Osteoblast (primary cell): ENCODE measurements at regions not wholly inside any gene's neighbourhood (a gene's known extent, or its start where the extent isn't known, plus 50 kb on each side); places are given as distances from the start of the nearest gene placed in this dataset.

Experiments used
- DNase-seq: peaks from one replicate; pipeline ENCODE4 v3.0.0; 2011; ENCODE audit warnings: low spot score, mixed read lengths; ENCODE audit not compliant: insufficient read length; ENCODE audit errors: missing footprints
- H2AFZ ChIP-seq: 2 replicates; pipeline ENCODE4 v1.6.0; 2011; ENCODE audit warnings: mild to moderate bottlenecking, low read length
- H3K27ac ChIP-seq: 2 replicates; pipeline ENCODE4 v1.5.1; 2011; ENCODE audit warnings: mild to moderate bottlenecking, low read depth, low read length, moderate library complexity
- H3K27me3 ChIP-seq: 2 replicates; pipeline ENCODE4 v1.6.0; 2012; ENCODE audit warnings: mild to moderate bottlenecking, control low read depth, inconsistent platforms, low read length, moderate library complexity; ENCODE audit not compliant: insufficient read depth
- H3K36me3 ChIP-seq: 2 replicates; pipeline ENCODE4 v1.5.1; 2011; ENCODE audit warnings: mild to moderate bottlenecking, low read length, control low read depth, moderate library complexity; ENCODE audit not compliant: insufficient read depth
- H3K4me1 ChIP-seq: 2 replicates; pipeline ENCODE4 v1.5.1; 2011; ENCODE audit warnings: mild to moderate bottlenecking, low read length, control low read depth, moderate library complexity; ENCODE audit not compliant: insufficient read depth
- H3K4me2 ChIP-seq: 2 replicates; pipeline ENCODE4 v1.6.0; 2011; ENCODE audit warnings: mild to moderate bottlenecking, low read length; ENCODE audit not compliant: insufficient read depth
- H3K4me3 ChIP-seq: fragments of 200-600 bp; sonication (generic); 3 replicates; pipeline ENCODE4 v1.5.1; 2012; ENCODE audit warnings: mild to moderate bottlenecking, low read length, inconsistent platforms; ENCODE audit not compliant: insufficient read depth
- H3K79me2 ChIP-seq: 2 replicates; pipeline ENCODE4 v1.6.0; 2012; ENCODE audit warnings: mild to moderate bottlenecking, low read length, control low read depth, inconsistent platforms; ENCODE audit not compliant: insufficient read depth
- H3K9me3 ChIP-seq: 2 replicates; pipeline ENCODE4 v1.5.1; 2011; ENCODE audit warnings: low read depth, low read length, control low read depth
- H4K20me1 ChIP-seq: 2 replicates; pipeline ENCODE4 v1.6.0; 2012; ENCODE audit warnings: mild to moderate bottlenecking, low read length, control low read depth; ENCODE audit not compliant: insufficient read depth
- TF ChIP-seq, protein P1 (sequence below): IDR thresholded peaks from 2 replicates; pipeline ENCODE4 v1.5.1; 2011; ENCODE audit warnings: mild to moderate bottlenecking, low read depth, low read length, moderate library complexity; ENCODE audit errors: extremely low read depth

DNA sequence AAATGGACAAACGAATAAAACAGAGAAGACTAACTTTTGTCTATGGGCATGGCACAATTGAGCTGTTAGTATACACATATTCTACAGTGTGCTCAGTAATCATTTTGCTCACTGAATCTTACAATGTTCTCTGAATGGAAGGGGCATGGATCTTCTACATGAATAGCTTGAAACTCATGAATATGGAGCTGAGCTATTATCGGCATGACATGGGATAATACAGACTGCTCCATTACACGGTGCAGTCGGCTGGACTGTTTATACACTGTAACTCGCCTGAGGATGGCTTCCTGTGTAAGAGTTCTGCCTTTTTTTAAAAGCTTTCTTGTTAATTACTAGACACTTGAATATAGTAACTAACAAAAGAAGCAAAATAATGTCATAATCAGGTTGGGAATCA, 368.5 kb upstream of the MAD2L1 start:
- H3K4me1 ChIP-seq = no peaks in the 10 kb centered on the region
- H3K4me3 ChIP-seq = no peak overlapping the region
- no peak for DNase-seq
- no peaks in the 10 kb centered on the region for H4K20me1 ChIP-seq
- no peak overlapping the region for H3K4me2 ChIP-seq
- no peaks in the 10 kb centered on the region for H3K79me2 ChIP-seq
- no peaks in the 10 kb centered on the region for H3K27me3 ChIP-seq
- no peak overlapping the region for H3K27ac ChIP-seq
- H2AFZ ChIP-seq = peak overlapping the region; percentile 35
- H3K36me3 ChIP-seq = no peaks in the 10 kb centered on the region
- TF ChIP-seq, protein P1, sequence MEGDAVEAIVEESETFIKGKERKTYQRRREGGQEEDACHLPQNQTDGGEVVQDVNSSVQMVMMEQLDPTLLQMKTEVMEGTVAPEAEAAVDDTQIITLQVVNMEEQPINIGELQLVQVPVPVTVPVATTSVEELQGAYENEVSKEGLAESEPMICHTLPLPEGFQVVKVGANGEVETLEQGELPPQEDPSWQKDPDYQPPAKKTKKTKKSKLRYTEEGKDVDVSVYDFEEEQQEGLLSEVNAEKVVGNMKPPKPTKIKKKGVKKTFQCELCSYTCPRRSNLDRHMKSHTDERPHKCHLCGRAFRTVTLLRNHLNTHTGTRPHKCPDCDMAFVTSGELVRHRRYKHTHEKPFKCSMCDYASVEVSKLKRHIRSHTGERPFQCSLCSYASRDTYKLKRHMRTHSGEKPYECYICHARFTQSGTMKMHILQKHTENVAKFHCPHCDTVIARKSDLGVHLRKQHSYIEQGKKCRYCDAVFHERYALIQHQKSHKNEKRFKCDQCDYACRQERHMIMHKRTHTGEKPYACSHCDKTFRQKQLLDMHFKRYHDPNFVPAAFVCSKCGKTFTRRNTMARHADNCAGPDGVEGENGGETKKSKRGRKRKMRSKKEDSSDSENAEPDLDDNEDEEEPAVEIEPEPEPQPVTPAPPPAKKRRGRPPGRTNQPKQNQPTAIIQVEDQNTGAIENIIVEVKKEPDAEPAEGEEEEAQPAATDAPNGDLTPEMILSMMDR = no peak
- H3K9me3 ChIP-seq = no peaks in the 10 kb centered on the region

DNA sequence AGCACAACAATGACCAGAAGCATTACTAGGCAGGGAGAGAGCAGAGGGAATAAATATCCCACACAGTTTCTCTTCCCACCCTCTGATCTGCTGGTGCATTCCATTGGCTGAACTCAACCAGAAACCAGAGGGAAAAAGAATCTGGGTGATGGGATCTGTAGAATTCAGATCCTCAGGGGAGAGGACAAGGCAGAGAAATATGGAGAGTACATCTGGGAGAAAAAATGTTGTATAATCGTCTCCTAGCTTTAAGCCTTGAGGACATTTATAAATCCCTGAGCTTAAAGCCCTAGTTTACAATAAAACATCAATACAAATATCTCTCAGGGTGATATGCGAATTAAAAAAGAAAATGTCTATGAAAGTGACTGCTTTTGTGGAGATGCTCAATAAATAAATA, 368.1 kb upstream of the MAD2L1 start:
- no peak overlapping the region for H3K4me2 ChIP-seq
- H3K4me3 ChIP-seq = no peak overlapping the region
- DNase-seq = no peak

DNA sequence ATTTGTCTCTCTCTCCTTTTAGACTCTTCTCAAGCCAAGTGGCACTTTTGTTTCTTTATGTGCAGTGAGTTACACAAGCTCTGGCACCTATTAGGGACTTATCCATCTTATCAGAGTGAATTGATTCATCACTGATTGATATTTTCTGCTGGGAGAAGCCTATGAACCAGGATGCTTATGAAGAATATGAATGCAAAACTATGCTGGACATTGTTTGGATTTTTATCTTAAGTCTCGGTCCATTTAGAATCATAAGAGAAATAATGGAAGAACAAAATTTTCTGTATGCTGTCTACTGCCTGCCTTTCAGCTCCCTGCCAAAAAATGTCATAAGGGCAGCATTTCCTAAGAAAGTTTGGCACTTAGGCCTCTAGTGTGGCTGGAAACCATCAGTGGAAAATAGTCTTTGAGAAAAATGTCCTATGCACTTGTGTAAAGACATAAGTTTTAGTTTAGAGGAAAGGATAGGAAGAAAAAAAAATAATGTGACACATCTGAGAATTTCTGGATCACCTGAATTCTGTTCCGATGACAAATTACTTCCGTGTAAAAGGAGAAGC, 365.7 kb upstream of the MAD2L1 start:
- no peak for DNase-seq
- H3K4me3 ChIP-seq = no peak overlapping the region
- H3K27me3 ChIP-seq = no peaks in the 10 kb centered on the region
- TF ChIP-seq, protein P1 = no peak
- H3K9me3 ChIP-seq = no peaks in the 10 kb centered on the region
- H3K79me2 ChIP-seq = no peaks in the 10 kb centered on the region
- H3K27ac ChIP-seq = no peak overlapping the region
- no peak overlapping the region for H3K4me2 ChIP-seq
- no peaks in the 10 kb centered on the region for H3K36me3 ChIP-seq
- no peak overlapping the region for H2AFZ ChIP-seq
- no peaks in the 10 kb centered on the region for H4K20me1 ChIP-seq
- H3K4me1 ChIP-seq = no peaks in the 10 kb centered on the region

More for the DNA sequence above, 368.1 kb upstream of the MAD2L1 start:
- H4K20me1 ChIP-seq = no peaks in the 10 kb centered on the region
- H3K36me3 ChIP-seq = no peaks in the 10 kb centered on the region
- TF ChIP-seq, protein P1 = no peak
- no peak overlapping the region for H2AFZ ChIP-seq
- H3K27me3 ChIP-seq = no peaks in the 10 kb centered on the region
- H3K27ac ChIP-seq = no peak overlapping the region
- H3K79me2 ChIP-seq = no peaks in the 10 kb centered on the region
- H3K9me3 ChIP-seq = no peaks in the 10 kb centered on the region
- H3K4me1 ChIP-seq = no peaks in the 10 kb centered on the region

DNA sequence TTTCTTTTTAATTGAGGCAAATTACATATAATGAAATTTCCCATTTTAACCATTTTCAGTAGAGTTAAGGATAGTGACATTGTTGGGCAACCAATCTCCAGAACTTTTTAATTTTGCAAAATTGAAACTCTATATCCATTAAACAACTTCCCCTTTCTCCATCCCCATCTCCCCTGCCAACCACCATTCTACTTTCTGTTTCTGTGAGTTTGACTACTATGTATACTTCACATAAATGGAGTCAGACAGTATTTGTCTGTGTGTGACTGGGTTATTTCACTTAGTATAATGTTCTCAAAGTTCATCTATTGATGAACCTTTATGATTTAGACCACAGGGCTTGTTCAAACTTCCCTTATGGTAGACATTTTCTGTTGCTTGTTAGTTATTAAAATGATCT, 364.5 kb upstream of the MAD2L1 start:
- no peaks in the 10 kb centered on the region for H3K36me3 ChIP-seq
- TF ChIP-seq, protein P1 = no peak
- H3K9me3 ChIP-seq = no peaks in the 10 kb centered on the region
- H3K4me1 ChIP-seq = no peaks in the 10 kb centered on the region
- H3K4me2 ChIP-seq = no peak overlapping the region
- no peak for DNase-seq
- H3K4me3 ChIP-seq = no peak overlapping the region
- no peak overlapping the region for H3K27ac ChIP-seq
- H4K20me1 ChIP-seq = no peaks in the 10 kb centered on the region
- no peaks in the 10 kb centered on the region for H3K27me3 ChIP-seq
- H3K79me2 ChIP-seq = no peaks in the 10 kb centered on the region
- H2AFZ ChIP-seq = no peak overlapping the region
